IPS-NIHi11 (cell line): ENCODE measurements at regions not wholly inside any gene's neighbourhood (a gene's known extent, or its start where the extent isn't known, plus 50 kb on each side); places are given as distances from the start of the nearest gene placed in this dataset.
"Not testable (repeated sequence)": the region's sequence is repeated elsewhere in the genome, so short reads cannot be mapped to it uniquely, and the experiment has no call there.

Experiments
- DNase-seq: peaks from one replicate; pipeline ENCODE4 v3.0.0; 2012; ENCODE audit warnings: mixed read lengths, low spot score

- DNase-seq: no peak
Observed at GRCh38 chrX:52585892-52586291, 68.8 kb downstream of the SSX7 start.

GRCh38 chrX:52577464-52578173 lies 60.8 kb upstream of the XAGE1B start:
- no peak for DNase-seq

GRCh38 chrX:52576946-52577345 lies 60.1 kb upstream of the XAGE1B start:
- DNase-seq: peak; percentile 14

- DNase-seq: no peak
Observed at GRCh38 chrX:52576474-52576873, 59.6 kb upstream of the XAGE1B start.

GRCh38 chrX:52574416-52575275 lies 57.8 kb upstream of the XAGE1B start:
- DNase-seq: peak; percentile 32

GRCh38 chrX:52568146-52568545 lies 51.3 kb upstream of the XAGE1B start:
- DNase-seq: not testable (repeated sequence)
